SK-N-SH treated with all-trans-retinoic acid at 6 μM for 48 hours (cell line): ENCODE measurements at regions not wholly inside any gene's neighbourhood (a gene's known extent, or its start where the extent isn't known, plus 50 kb on each side); places are given as distances from the start of the nearest gene placed in this dataset.

Experiments used
- ATAC-seq: fragments of 200-7000 bp; cut with Tn5 transposase; 3 replicates; pipeline ENCODE4 v1.9.1; 2020; ENCODE audit warnings: mild to moderate bottlenecking, moderate library complexity
- ARNTL ChIP-seq: fragments of 450-650 bp; formaldehyde crosslinking; IDR thresholded peaks from 2 replicates; pipeline ENCODE4 v1.5.0; 2020; ENCODE audit warnings: low read depth, mild to moderate bottlenecking, moderate library complexity, borderline replicate concordance
- BACH2 ChIP-seq: fragments of 250-450 bp; sonication (Bioruptor Pico); IDR thresholded peaks from 2 replicates; pipeline ENCODE4 v1.9.0; 2021; ENCODE audit warnings: mild to moderate bottlenecking, borderline replicate concordance
- CREB5 ChIP-seq: fragments of 250-450 bp; sonication (Bioruptor Pico); IDR thresholded peaks from 2 replicates; pipeline ENCODE4 v1.5.1; 2020; ENCODE audit warnings: low read depth, mild to moderate bottlenecking, moderate library complexity
- CSDC2 ChIP-seq: fragments of 250-450 bp; sonication (Bioruptor Pico); IDR thresholded peaks from 2 replicates; pipeline ENCODE4 v1.5.0; 2020; ENCODE audit warnings: mild to moderate bottlenecking, moderate library complexity
- CSRNP3 ChIP-seq: fragments of 250-450 bp; sonication (Bioruptor Pico); IDR thresholded peaks from 2 replicates; pipeline ENCODE4 v1.5.1; 2021; ENCODE audit warnings: mild to moderate bottlenecking, moderate library complexity
- ESRRG ChIP-seq: fragments of 250-450 bp; sonication (Bioruptor Pico); IDR thresholded peaks from 2 replicates; pipeline ENCODE4 v1.6.1; 2021; ENCODE audit warnings: mild to moderate bottlenecking
- GLIS3 ChIP-seq: fragments of 250-450 bp; sonication (Bioruptor Pico); IDR thresholded peaks from 2 replicates; pipeline ENCODE4 v1.5.0; 2020; ENCODE audit warnings: mild to moderate bottlenecking, moderate library complexity
- ISL1 ChIP-seq: fragments of 250-450 bp; sonication (Bioruptor Pico); IDR thresholded peaks from 2 replicates; pipeline ENCODE4 v2.1.2; 2022; ENCODE audit warnings: mild to moderate bottlenecking, moderate library complexity
- OSR1 ChIP-seq: fragments of 250-450 bp; sonication (Bioruptor Pico); IDR thresholded peaks from 2 replicates; pipeline ENCODE4 v1.8.0; 2022; ENCODE audit warnings: moderate library complexity, mild to moderate bottlenecking, inconsistent platforms
- PATZ1 ChIP-seq: fragments of 250-450 bp; sonication (Bioruptor Pico); IDR thresholded peaks from 2 replicates; pipeline ENCODE4 v1.8.0; 2020; ENCODE audit warnings: mild to moderate bottlenecking, moderate library complexity, borderline replicate concordance
- POU6F1 ChIP-seq: fragments of 250-450 bp; sonication (Bioruptor Pico); IDR thresholded peaks from 2 replicates; pipeline ENCODE4 v1.8.0; 2021; ENCODE audit warnings: low read depth, mild to moderate bottlenecking, moderate library complexity, borderline replicate concordance
- PPARA ChIP-seq: fragments of 250-450 bp; sonication (Bioruptor Pico); IDR thresholded peaks from 2 replicates; pipeline ENCODE4 v1.5.0; 2020; ENCODE audit warnings: mild to moderate bottlenecking, borderline replicate concordance
- RARB ChIP-seq: fragments of 250-450 bp; sonication (Bioruptor Pico); IDR thresholded peaks from 2 replicates; pipeline ENCODE4 v1.8.0; 2021; ENCODE audit warnings: mild to moderate bottlenecking, moderate library complexity
- SNAI2 ChIP-seq: fragments of 250-450 bp; sonication (Bioruptor Pico); IDR thresholded peaks from 2 replicates; pipeline ENCODE4 v1.5.0; 2020; ENCODE audit warnings: mild to moderate bottlenecking, moderate library complexity
- TCF4 ChIP-seq: fragments of 250-450 bp; sonication (Bioruptor Pico); IDR thresholded peaks from 2 replicates; pipeline ENCODE4 v1.8.0; 2021; ENCODE audit warnings: mild to moderate bottlenecking, moderate library complexity, borderline replicate concordance
- TOX ChIP-seq: fragments of 250-450 bp; sonication (Bioruptor Pico); IDR thresholded peaks from 2 replicates; pipeline ENCODE4 v1.8.0; 2021; ENCODE audit warnings: mild to moderate bottlenecking, moderate library complexity, borderline replicate concordance
- ZC3H10 ChIP-seq: fragments of 250-450 bp; sonication (Bioruptor Pico); IDR thresholded peaks from 2 replicates; pipeline ENCODE4 v1.5.1; 2021; ENCODE audit warnings: mild to moderate bottlenecking, moderate library complexity
- ZFP3 ChIP-seq: fragments of 250-450 bp; sonication (Bioruptor Pico); IDR thresholded peaks from 2 replicates; pipeline ENCODE4 v1.5.0; 2020; ENCODE audit warnings: mild to moderate bottlenecking, moderate library complexity
- ZFP30 ChIP-seq: fragments of 450-650 bp; formaldehyde crosslinking; IDR thresholded peaks from 2 replicates; pipeline ENCODE4 v1.5.0; 2022; ENCODE audit warnings: mild to moderate bottlenecking, moderate library complexity
- ZNF565 ChIP-seq: fragments of 450-650 bp; formaldehyde crosslinking; conservative IDR thresholded peaks from 2 replicates; pipeline ENCODE4 v1.5.0; 2020; ENCODE audit warnings: low read depth, mild to moderate bottlenecking, moderate library complexity
- ZNF70 ChIP-seq: fragments of 450-650 bp; formaldehyde crosslinking; IDR thresholded peaks from 2 replicates; pipeline ENCODE4 v1.5.0; 2020; ENCODE audit warnings: mild to moderate bottlenecking, moderate library complexity
- ZNF8 ChIP-seq: fragments of 450-650 bp; formaldehyde crosslinking; IDR thresholded peaks from 2 replicates; pipeline ENCODE4 v1.5.0; 2020; ENCODE audit warnings: mild to moderate bottlenecking, moderate library complexity

GRCh38 chr1:55716610-55717009 lies 501.4 kb upstream of the USP24 start:
- no peak for ATAC-seq
- TF ChIP-seq ESRRG (CRISPR knock-in tag) (no peak), RARB (no peak), CSRNP3 (CRISPR knock-in tag) (no peak), ARNTL (CRISPR knock-in tag) (no peak), BACH2 (no peak), TCF4 (no peak), ZFP30 (CRISPR knock-in tag) (no peak), ZNF70 (CRISPR knock-in tag) (no peak), CSDC2 (CRISPR knock-in tag) (no peak), GLIS3 (CRISPR knock-in tag) (no peak), SNAI2 (CRISPR knock-in tag) (no peak), OSR1 (no peak), POU6F1 (CRISPR knock-in tag) (no peak), ZNF565 (CRISPR knock-in tag) (no peak), ZNF8 (CRISPR knock-in tag) (no peak)

- no peak for TF ChIP-seq BACH2
- no peak for ATAC-seq
Measured at GRCh38 chr1:55716151-55716550, 501.0 kb upstream of the USP24 start.

- TF ChIP-seq ZFP3 (no peak), PATZ1 (CRISPR knock-in tag) (no peak), PPARA (no peak), ISL1 (no peak), CREB5 (no peak), POU6F1 (CRISPR knock-in tag) (no peak), BACH2 (no peak), TCF4 (no peak), ARNTL (CRISPR knock-in tag) (no peak), TOX (no peak), ESRRG (CRISPR knock-in tag) (no peak), ZC3H10 (CRISPR knock-in tag) (no peak), ZNF8 (CRISPR knock-in tag) (no peak), CSRNP3 (CRISPR knock-in tag) (no peak)
- no peak for ATAC-seq
Measured at GRCh38 chr1:55714230-55714629, 499.1 kb upstream of the USP24 start.
